GM12875 (cell line): ENCODE measurements at regions not wholly inside any gene's neighbourhood (a gene's known extent, or its start where the extent isn't known, plus 50 kb on each side); places are given as distances from the start of the nearest gene placed in this dataset.

Experiments used
- H3K4me3 ChIP-seq: one replicate; pipeline ENCODE4 v1.5.1; 2011; ENCODE audit warnings: low read depth, low read length, control low read depth
- TF ChIP-seq, protein P1 (sequence below): IDR thresholded peaks from 2 replicates; pipeline ENCODE4 v1.5.1; 2011; ENCODE audit warnings: low read depth, mild to moderate bottlenecking, control low read depth, inconsistent platforms, low read length, moderate library complexity, borderline replicate concordance; ENCODE audit not compliant: insufficient read depth

DNA sequence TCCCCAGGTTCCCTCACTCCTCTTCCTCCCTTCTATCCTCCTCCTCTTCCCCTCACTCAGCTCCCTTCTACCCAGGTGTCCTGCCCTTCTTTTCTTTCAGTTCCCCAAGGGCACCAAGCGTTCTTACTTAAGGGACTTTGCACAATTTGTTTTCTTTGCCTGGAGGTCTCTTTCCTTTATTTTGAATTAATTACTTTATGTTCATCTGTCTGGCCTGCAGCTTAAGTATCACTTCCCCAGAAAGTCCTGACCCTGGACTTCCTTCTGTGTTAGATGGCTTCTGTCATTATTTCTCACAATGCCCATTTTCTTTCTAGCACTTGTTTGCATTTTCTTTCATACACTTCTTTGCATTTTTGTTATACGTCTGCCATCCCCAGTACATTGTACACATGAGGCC is 350.6 kb downstream of the SH3GL2 start:
- TF ChIP-seq, protein P1, sequence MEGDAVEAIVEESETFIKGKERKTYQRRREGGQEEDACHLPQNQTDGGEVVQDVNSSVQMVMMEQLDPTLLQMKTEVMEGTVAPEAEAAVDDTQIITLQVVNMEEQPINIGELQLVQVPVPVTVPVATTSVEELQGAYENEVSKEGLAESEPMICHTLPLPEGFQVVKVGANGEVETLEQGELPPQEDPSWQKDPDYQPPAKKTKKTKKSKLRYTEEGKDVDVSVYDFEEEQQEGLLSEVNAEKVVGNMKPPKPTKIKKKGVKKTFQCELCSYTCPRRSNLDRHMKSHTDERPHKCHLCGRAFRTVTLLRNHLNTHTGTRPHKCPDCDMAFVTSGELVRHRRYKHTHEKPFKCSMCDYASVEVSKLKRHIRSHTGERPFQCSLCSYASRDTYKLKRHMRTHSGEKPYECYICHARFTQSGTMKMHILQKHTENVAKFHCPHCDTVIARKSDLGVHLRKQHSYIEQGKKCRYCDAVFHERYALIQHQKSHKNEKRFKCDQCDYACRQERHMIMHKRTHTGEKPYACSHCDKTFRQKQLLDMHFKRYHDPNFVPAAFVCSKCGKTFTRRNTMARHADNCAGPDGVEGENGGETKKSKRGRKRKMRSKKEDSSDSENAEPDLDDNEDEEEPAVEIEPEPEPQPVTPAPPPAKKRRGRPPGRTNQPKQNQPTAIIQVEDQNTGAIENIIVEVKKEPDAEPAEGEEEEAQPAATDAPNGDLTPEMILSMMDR: no peak
- H3K4me3 ChIP-seq: no peak overlapping the region

DNA sequence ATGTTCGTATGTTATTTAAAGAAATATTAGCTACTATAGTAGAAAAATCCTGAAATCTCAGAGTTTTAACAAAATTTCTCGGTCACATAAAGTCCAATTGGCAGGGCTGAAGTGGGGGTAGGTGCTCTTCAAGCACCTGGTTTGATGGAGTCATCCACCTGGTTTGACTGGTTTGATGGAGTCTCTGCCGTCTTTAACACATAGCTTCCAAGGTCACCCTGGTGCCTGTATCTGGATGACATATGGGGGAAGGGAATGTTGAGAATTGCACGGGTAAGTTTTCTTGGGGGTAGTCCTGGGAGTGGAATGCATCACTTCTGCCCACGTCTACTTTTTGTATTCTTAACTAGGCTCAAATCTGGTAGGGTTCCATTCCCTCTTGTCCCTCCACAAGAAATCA is 351.2 kb downstream of the SH3GL2 start:
- H3K4me3 ChIP-seq: no peak overlapping the region
- TF ChIP-seq, protein P1: no peak

DNA sequence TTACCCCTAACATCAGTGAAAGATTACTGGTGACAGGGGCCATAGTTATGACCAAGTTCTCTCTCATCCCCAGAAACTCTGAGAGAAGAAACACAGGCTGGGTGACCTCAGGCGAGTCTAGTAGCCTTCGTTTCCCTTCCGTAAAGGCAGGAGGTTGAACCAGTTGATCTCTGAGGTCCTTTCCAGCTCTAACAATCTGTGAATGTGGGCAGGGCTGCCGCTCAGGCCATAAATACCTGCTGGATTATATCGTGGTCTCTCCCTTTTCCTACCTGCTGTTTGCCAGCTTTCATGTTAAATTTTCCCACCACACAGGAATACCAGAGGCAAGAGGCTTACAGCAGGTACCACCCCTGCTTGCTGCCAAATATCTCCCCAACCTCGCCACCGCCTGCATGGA is 357.5 kb downstream of the SH3GL2 start:
- H3K4me3 ChIP-seq: no peak overlapping the region
- TF ChIP-seq, protein P1: no peak

DNA sequence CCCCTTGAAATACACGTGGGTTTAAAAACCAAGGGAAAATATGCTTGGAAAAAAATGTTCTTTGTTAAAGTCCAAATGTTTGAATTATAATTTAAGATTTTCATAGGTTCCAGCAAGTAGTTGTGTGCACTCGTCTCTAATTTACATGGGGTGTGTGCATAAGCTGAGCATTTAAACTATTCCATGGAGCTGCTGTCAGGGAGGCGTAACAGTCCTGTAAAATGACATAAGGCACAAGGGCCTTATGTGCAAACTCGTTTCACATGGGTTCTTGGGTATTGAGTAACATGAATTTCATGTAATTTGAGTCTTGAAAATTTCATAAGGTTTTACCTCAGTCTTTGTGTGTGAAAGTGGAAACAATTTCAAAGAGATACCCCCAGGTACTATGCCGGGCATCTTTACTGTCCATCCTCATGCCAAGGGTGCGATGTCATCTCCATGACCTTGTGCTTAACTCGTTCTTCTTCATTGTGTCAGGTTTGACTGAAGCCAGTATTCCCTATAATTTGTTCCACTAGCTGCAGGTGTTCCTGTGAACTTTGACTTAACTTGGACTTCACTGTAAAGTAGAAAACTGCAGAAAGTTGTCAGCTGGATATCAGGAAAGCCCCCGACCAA is 359.3 kb downstream of the SH3GL2 start:
- TF ChIP-seq, protein P1: no peak
- no peak overlapping the region for H3K4me3 ChIP-seq

DNA sequence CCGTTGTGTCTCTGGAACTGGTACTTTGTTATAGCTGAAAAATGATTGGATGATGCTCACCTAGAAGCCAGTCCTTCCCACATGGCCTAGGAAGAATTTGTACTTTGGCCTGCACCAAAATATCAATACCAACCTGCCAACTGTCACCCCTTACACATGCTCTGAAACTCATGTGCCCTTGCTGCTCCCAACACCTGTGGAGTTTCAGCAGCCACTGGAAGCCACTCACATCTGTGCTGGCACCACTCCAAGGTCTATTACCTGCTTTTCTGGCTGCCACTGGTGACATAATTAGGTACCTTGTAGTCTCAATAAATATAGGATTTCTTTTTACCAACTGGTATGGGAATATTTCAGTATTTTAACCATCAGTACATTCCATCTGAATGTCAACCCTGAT is 363.6 kb downstream of the SH3GL2 start:
- TF ChIP-seq, protein P1: no peak
- H3K4me3 ChIP-seq: no peak overlapping the region

DNA sequence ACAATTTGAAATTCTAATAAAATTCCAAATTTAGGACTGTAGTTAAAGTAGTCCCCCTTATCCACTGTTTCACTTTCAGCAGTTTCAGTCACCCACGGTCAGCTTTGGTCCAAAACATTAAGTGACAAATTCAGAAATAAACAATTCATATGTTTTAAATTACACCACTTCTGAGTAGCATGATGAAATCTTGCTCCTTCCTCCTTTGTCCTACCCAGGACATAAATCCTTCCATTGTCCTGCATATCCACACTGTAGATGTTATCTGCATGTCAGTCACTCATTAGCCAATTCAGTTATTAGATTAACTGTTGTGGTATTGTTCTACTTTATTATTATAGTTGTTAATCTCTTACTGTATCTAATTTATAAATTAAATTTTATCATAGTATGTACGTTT is 376.5 kb downstream of the SH3GL2 start:
- TF ChIP-seq, protein P1: no peak
- H3K4me3 ChIP-seq: no peak overlapping the region

DNA sequence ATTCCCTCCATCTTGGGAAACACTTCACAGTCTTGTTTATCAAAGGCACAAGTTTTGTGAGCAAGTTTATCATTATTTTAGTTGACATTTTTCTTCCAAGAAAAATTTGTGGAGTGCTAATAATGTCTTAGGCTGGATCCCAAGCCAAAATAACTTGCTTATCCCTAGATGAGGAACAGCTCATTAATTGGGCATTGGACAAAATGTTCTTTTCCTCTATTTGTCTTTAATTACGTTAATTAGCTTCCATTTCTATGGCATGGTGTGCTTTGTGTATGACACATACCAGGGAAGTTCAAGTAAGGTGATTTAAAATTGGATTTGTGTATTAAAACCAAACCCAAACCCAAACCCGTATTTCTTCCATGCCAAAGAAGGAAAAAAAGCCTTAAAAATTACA is 379.5 kb downstream of the SH3GL2 start:
- no peak overlapping the region for H3K4me3 ChIP-seq
- TF ChIP-seq, protein P1: no peak
